Germinal center (tissue), 1 donor: ENCODE measurements at regions not wholly inside any gene's neighbourhood (a gene's known extent, or its start where the extent isn't known, plus 50 kb on each side); places are given as distances from the start of the nearest gene placed in this dataset.
"Not testable (repeated sequence)": the region's sequence is repeated elsewhere in the genome, so short reads cannot be mapped to it uniquely, and the experiment has no call there.

Experiments used
- DNase-seq: peaks from one replicate; pipeline ENCODE4 v3.0.0; 2012; ENCODE audit warnings: mixed read lengths, low spot score

DNA sequence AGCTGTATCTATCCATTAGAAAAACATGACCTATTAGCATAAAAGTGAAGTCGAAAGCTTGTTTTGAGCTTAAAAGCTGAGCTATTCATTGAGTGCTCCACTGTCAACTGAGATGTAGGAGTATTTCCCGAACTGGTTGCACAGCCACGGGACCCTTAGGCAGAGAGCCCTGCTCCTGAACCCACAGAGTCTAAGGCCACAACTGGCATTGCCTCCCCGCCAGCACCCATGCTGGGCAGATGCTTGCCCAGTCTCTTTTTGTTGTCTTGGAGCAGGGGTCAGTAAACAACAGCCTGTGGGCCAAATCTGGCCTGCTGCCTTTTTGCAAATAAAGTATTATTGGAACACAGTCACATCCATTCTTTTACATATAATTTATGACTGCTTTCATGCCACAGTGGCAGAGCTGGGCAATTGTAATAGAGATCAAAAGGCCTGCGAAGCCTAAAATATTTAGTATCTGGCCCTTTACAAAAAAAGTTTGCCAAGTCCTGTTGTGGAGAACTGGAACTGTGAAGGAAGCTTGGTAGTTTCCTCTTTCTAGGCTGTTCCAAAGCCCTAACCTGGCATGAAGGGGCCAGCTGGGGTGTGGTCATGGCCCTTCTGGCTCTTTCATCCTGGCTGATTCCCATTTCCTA is 58.4 kb upstream of the WAPL start:
- no peak for DNase-seq

DNA sequence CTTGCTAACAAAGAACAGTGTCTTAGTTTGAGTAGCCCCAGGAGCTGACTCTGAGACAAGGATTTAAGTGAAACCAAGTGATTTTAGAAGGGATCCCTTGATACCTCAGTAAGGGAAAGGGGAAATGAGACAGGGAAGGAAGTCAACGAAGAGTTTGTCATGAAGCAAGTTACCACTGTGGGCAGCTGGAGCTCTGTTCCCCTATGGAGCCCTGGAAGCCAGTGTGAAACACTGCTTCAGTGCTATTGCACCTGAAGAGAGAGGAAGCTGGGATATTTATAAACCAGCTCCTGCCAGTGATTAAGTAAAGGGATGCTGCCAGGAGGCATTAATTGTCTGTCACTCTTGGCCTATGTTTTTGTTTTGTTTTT is 58.9 kb upstream of the WAPL start:
- no peak for DNase-seq

DNA sequence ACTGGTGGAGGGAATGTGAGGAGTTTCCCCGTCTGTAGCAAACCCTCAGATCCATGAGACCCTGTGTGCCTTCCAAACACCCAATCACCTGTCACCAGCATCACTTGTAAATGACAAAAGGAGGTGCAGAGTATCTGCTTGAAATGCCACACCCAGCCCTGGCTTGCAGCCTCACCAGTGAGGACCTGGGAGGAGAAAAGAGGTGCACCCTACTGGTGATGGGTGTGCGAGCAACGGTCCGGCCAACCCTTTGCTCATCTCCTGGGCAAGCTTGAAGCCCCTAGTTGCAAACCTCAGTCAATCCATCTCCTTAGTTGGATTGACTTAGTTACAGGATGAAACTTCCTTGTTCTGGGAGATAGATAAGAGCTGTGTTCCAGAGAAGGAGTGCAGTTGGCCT is 62.4 kb upstream of the WAPL start:
- DNase-seq: peak; percentile 60

DNA sequence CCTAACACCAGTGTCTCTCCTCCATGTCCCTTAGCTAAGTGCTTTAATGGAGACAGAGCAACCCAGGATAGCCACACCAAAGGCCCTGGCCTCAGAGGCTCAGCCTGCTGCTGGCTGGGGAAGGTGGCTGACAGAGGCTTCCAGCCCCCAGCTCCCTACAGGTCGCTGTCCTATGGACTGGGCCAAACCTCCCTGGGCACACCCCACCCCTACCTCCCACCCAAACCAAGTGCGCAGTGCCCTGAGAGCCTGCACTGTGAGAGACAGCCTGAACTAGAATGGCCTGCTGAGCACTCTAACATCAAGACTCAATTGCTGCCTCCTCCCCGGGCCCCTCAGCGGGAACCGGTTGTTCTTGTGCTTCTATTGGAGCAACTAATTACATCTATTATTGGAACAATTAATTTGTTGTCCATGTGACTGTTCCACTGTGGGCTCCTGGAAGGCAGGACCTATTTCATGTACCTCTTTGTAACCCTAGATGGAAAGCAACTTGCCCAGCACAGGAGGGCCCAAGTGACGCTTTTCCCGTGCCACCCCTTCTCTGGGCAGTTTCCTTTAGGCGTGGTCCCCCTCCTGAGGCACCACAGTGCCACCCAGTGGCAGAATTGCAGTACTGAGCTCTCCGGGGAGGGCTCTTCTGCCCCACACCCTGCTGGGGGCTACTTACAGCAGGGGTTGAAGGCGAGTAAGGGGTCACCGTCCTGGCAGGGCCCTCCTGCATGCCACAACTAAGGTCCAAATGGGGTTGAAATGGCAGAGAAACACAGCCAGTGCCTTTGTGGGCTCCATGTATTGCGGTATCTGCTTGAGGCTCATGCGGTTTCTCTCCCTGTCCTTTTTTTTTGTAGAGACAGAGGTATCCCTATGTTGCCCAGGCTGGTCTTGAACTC is 63.7 kb upstream of the WAPL start:
- DNase-seq: peak; percentile 85

DNA sequence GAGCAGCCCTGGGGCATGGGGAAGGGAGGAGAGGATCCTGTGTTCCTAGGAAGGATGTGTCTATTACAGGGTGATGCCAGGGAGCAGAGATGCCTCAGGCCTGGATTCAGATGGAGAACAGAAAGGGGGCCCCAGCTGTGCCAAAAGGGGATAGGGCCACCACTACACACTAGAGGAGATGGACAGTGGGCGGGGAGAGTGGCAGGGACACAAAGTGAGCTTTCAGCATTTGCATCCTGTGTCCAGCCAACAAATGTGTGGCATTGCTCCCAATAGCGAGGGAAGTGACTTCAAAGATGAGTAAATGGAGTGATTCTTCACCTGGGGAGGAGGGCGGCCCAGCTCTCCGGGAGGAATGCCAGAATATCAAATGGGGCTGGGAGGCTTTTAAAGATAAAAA is 64.9 kb upstream of the WAPL start:
- DNase-seq: no peak

DNA sequence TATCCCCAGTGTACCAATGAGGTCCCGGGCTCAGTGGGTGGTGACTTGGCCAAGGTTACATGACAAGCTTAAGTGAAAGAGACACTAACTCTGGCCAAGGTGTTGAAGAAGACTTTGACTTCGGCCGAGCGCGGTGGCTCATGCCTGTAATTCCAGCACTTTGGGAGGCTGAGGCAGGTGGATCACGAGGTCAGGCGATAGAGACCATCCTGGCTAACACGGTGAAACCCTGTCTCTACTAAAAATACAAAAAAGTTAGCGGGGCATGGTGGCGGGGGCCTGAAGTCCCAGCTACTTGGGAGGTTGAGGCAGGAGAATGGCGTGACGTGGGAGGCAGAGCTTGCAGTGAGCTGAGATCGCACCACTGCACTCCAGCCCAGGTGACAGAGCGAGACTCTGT is 65.6 kb upstream of the OPN4 start:
- not testable (repeated sequence) for DNase-seq

DNA sequence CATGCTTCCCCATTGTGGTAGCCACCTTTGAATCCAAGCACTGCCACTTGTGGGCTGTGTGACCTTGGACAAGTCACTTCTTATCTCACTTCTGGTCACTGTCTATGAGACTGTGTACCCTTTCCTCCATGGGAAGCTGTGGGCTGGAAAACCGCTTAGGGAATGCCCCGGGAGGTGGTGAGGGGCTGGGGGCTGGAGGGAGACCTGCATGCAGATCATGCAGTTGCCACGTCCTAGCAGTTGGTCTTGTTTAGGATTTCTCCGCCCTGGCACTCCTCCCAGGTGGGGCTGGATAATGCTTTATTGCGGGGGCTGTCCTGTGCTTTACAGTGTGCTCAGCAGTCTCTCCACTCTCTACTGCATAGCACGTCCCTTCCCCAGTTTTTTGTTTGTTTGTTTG is 62.9 kb upstream of the OPN4 start:
- DNase-seq: no peak

DNA sequence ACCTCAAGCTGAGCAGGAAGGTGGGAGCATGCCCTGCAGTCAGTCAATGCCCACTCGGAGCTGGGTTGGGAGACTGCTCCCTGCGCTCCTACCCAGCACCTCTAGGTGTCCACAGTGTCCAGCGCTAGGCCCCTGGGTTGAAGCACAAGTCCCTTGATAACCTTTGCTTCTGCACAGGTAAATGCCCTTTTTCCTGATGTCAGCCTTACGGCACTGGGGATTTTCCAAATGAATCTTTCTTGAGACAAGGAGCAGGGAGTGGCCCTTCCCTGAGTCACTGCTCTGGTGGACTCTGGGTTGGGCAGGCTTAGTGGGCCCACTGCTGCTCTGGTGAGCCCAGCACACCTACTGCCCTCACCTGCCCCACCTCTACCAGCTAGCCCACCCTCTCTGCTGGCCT is 61.9 kb upstream of the OPN4 start:
- no peak for DNase-seq

DNA sequence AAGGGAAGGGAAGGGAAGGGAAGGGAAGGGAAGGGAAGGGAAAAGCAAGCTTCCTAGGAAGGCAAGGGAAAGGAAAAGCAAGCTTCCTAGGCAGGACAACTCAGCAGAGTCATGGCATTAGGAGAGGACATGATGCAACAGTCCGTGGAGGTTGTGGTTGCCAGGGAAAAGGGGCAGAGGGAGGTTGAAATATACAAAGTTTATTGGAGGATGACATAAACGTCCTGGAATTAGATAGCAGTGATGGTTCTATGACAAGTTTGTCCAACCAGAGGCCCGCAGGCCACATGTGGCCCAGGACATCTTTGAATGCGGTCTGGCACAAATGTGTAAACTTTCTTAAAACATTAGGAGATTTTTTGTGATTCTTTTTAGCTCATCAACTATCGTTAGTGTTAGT is 59.8 kb upstream of the OPN4 start:
- no peak for DNase-seq

DNA sequence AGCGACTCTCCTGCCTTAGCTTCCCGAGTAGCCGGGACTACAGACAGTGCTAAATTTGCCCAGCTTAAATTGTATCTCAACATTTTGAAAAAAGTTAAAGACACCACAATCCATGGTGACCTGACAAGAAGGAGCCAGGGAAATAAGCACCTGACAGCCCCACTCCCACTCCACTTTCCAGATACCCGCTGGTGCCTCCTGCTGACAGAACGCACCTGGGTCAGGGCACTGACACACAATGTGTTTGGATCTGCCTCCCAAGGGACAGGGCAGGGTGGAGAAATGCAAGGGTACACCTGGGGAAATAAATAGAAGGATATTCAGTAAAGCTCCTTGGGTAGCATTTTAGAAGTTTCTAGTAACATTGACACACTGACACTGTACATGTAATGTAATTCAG is 58.9 kb upstream of the OPN4 start:
- DNase-seq: no peak

DNA sequence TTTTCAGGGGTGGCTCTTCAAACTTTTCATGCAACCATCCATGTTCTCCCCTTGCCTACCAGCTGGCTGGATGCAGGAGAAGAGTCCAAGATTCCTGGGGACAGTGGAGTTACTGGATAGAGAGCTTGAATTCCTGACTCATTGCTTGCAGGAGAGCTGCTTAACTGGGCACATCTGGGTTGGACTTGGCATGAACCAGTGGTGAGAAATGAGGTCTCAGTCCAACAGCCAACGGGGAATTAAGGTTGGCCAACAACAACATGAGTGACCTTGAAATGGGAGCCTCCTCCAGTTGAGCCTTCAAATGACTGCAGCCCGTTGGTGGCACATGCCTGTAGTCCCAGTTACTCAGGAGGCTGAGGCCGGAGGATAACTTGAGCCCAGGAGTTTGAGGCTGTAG is 58.1 kb upstream of the OPN4 start:
- no peak for DNase-seq

DNA sequence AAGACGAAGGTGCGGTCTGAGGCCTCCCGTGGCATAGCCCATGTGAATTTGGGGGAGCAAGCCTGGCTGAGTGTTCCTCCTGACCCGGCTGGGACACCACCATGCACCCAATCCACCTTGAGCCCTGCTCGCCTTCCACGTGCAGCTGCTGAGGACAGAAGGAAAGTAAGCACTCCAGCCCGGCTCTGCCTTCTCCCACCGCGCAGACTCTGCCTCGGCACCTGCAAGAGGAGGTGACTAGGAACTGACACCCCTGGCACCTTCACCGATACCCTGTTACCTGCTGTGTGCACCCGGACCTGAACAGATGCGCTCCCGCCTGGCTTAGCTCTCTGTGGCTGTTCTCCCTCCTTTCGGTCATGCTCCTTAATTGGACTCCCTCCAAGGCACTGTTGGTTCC is 57.0 kb upstream of the OPN4 start:
- DNase-seq: no peak

DNA sequence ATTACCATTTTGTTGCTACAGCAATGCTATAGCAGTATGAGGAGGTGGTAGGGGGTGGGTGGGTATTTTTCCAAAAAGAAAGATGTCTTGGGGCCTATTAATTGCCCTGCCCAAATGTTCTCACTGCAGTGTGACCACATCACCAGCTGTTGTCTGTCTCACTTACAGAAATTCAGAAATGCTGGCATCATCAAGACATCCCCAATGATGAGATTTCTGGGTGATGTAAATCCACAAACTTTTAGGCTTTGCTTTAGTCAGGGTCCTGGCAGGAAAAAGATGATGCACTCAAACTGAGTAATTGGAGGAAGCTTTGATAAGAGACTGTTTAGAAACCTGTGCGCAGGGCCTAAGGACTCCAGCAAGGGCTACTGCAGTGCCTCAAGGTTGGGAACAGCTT is 56.2 kb upstream of the OPN4 start:
- no peak for DNase-seq

DNA sequence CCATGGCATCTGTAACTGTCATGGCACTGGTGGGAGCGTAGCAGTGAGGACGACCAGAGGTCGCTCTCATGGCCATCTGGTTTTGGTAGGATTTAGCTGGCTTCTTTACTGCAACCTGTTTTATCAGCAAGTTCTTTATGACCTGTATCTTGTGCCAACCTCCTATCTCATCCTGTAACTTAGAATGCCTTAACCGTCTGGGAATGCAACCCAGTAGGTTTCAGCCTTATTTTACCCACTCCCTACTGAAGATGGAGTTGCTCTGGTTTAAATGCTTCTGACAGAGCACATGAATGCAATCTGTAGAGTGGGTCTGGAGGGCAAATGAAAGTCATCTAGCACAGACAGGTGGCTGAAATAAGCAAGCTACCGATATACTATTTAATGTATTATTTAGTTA is 55.3 kb upstream of the OPN4 start:
- DNase-seq: no peak

DNA sequence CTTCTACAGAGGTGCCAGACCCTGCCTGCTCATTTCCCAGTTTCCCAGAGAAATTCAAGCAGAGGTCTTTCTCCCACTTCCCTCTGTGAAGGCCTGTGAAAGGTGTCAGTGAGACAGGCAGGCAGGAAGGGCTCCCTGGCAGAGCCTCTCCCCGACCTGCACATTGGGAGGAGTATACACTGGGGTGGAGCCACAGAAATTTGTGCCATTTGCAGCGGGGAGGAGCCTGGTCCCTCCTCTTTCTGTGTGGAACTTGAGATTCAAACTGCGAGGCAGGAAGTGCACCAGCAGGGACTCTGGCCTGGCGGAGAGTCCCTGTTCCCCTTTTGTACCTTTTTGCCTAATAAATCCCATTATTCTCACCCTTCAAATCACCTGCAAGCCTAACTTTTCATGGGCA is 54.6 kb upstream of the OPN4 start:
- no peak for DNase-seq

DNA sequence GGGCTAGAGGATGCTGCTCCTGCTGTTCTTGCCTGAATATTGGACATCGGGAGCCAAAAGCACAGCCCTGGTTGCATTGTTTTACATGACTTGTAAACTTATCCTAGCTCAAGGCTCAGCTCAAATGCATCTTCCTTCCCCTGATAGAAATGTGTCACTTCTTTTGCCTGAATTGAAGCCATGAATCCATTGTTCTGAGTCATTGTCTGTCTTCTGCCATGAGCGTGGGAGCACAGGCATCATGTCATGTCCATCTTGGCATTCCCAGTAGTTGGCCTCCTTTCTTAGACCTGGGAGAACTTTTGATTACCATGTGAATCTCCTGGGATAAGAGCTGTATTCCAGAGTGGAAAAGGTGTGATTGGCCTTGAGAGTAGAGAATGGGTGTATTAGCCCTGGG is 54.1 kb upstream of the OPN4 start:
- no peak for DNase-seq

DNA sequence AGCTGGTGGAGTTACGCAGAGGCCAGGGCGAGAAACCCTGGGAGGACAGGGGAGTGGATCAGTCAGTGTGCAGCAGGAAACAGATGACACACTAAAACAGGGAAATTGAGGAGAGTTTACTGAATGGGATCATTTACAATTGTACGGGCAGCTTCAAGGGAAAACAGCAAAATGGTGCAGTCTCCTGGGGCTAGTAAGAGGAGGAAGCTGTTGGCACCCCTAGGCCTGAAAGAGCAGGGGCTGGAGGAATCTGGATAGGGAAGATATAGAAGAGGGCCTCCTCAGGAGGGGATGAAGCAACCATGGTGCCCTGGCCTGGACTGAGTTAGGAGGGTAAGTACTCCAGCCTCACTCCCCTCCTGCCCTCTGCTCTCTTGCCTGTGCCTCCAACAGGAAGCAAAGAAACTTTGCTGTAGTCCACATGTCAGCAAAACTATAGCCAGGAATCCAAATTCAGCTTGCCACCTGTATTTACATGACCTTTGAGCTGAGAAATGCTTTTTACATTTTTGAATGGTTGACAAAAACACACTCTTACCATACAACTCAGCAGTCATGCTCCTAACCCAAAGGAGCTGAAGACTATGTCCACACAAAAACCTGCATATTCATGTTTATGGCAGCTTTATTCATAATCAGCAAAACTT is 52.3 kb upstream of the OPN4 start:
- DNase-seq: no peak

DNA sequence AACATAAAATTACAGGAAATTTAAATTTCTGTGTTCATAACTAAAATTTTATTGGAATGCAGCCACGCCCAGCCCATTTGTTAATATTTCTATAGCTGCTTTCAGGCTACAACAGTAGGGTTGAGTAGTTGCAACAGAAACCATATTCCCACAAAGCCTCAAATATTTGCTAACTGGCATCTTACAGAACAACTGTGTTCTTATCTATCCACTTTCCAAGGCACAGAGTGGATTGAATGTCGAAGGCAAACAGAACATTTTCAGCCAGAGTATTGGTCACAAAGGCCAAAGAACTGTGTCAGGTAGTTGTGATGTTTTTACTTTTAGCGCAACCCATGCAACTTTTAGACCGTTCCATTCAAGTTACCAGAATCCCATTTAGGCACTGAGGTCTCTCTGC is 51.1 kb upstream of the OPN4 start:
- DNase-seq: no peak
